SHP77 (cell line): ENCODE measurements at regions not wholly inside any gene's neighbourhood (a gene's known extent, or its start where the extent isn't known, plus 50 kb on each side); places are given as distances from the start of the nearest gene placed in this dataset.

Experiments used
- DNase-seq, 2 experiments: peaks; one replicate each; lab custom pipeline; 2025; lab: John Stamatoyannopoulos, UW

GRCh38 chr9:78806492-78807160 is 509.7 kb downstream of the PSAT1 start:
- no peak for DNase-seq

GRCh38 chr9:78807286-78807685 is 510.4 kb downstream of the PSAT1 start:
- no peak for DNase-seq

GRCh38 chr9:78808048-78808447 is 511.1 kb downstream of the PSAT1 start:
- DNase-seq, result no peak

GRCh38 chr9:78811622-78812276 is 514.8 kb downstream of the PSAT1 start:
- no peak for DNase-seq

GRCh38 chr9:78812665-78813064 is 515.7 kb downstream of the PSAT1 start:
- no peak for DNase-seq

GRCh38 chr9:78813602-78814180 is 516.8 kb downstream of the PSAT1 start:
- no peak for DNase-seq

- peak; percentile 1 to 2 for DNase-seq
These were observed 524.3 kb downstream of the PSAT1 start for GRCh38 chr9:78821126-78821822.

GRCh38 chr9:78826527-78826926 is 529.6 kb downstream of the PSAT1 start:
- no peak for DNase-seq

GRCh38 chr9:78828521-78828920 is 531.6 kb downstream of the PSAT1 start:
- DNase-seq, result no peak

- DNase-seq, result no peak
These were observed 533.4 kb downstream of the PSAT1 start for GRCh38 chr9:78830301-78830700.

- DNase-seq, result no peak
These were observed 534.8 kb downstream of the PSAT1 start for GRCh38 chr9:78831726-78832125.

GRCh38 chr9:78835928-78836450 is 539.1 kb downstream of the PSAT1 start:
- DNase-seq, result no peak

GRCh38 chr9:78839252-78839651 is 542.3 kb downstream of the PSAT1 start:
- DNase-seq, result no peak

GRCh38 chr9:78848061-78848460 is 551.1 kb downstream of the PSAT1 start:
- no peak for DNase-seq

- no peak for DNase-seq
These were observed 559.2 kb downstream of the PSAT1 start for GRCh38 chr9:78856144-78856543.

GRCh38 chr9:78856781-78857180 is 559.9 kb downstream of the PSAT1 start:
- DNase-seq, result no peak

- no peak for DNase-seq
These were observed 560.7 kb downstream of the PSAT1 start for GRCh38 chr9:78857373-78858225.

GRCh38 chr9:78858266-78858665 is 561.3 kb downstream of the PSAT1 start:
- no peak for DNase-seq

- no peak for DNase-seq
These were observed 564.0 kb downstream of the PSAT1 start for GRCh38 chr9:78860801-78861475.

GRCh38 chr9:78863531-78863930 is 566.6 kb downstream of the PSAT1 start:
- no peak for DNase-seq

GRCh38 chr9:78865737-78866136 is 568.8 kb downstream of the PSAT1 start:
- DNase-seq, result no peak
